Tibial nerve (tissue), 3 donors: ENCODE measurements at regions not wholly inside any gene's neighbourhood (a gene's known extent, or its start where the extent isn't known, plus 50 kb on each side); places are given as distances from the start of the nearest gene placed in this dataset.

Experiments used
- POLR2A ChIP-seq, 2 donors: fragments of 450-650 bp; IDR thresholded peaks; one replicate each; pipeline ENCODE4 v1.6.1; 2017; ENCODE audit warnings: antibody characterized with exemption in 2 of 2, mild to moderate bottlenecking in 2 of 2, moderate library complexity in 2 of 2
- TF ChIP-seq, protein P1 (sequence below), 5 experiments: fragments of 200-600 bp in 3 of 5; fragments of 450-650 bp in 2 of 5; sonication (generic) in 3 of 5; IDR thresholded peaks; one replicate each; pipeline ENCODE4 v1.5.1; 2016 to 2019; ENCODE audit warnings: antibody characterized with exemption in 5 of 5, mild to moderate bottlenecking in 3 of 5, moderate library complexity in 2 of 5

DNA sequence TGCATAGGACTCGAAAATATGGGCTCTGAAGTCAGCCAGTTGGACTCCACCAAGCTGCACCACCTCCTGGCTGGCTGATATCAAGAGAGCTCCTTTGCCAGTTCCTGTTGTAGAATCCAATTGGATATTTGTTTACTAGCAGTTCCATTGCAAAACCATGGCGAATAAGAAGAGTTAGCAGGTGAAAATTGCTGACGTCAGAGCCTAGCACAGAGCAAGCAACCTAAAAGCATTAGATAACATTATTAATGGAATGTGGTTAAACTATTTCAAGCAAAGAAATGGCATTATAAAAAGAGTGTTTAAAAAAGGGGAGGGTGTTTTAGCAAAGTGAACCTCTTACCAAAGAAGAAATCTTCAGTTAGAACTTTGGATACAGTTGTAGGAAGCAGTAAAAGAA is 1816.3 kb upstream of the TENM3 start:
- TF ChIP-seq, protein P1, sequence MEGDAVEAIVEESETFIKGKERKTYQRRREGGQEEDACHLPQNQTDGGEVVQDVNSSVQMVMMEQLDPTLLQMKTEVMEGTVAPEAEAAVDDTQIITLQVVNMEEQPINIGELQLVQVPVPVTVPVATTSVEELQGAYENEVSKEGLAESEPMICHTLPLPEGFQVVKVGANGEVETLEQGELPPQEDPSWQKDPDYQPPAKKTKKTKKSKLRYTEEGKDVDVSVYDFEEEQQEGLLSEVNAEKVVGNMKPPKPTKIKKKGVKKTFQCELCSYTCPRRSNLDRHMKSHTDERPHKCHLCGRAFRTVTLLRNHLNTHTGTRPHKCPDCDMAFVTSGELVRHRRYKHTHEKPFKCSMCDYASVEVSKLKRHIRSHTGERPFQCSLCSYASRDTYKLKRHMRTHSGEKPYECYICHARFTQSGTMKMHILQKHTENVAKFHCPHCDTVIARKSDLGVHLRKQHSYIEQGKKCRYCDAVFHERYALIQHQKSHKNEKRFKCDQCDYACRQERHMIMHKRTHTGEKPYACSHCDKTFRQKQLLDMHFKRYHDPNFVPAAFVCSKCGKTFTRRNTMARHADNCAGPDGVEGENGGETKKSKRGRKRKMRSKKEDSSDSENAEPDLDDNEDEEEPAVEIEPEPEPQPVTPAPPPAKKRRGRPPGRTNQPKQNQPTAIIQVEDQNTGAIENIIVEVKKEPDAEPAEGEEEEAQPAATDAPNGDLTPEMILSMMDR (IDR thresholded peaks at IDR 0.05): no peak
- TF ChIP-seq POLR2A (IDR thresholded peaks at IDR 0.05): no peak
